ENCODE measurements at regions not wholly inside any gene's neighbourhood (a gene's known extent, or its start where the extent isn't known, plus 50 kb on each side); places are given as distances from the start of the nearest gene placed in this dataset.
"Not testable (repeated sequence)": the region's sequence is repeated elsewhere in the genome, so short reads cannot be mapped to it uniquely, and the experiment has no call there.

- H3K9me3 ChIP-seq (ENCODE audit: control insufficient read depth, low read length, poor library complexity, severe bottlenecking) = no peaks in the 10 kb centered on the region
- no peak for ATAC-seq
- Mint-ChIP-seq H3K4me1 (no peaks in the 10 kb centered on the region), H3K4me3 (no peak overlapping the region), H3K36me3 (ENCODE audit: low read depth) (no peaks in the 10 kb centered on the region), H3K27ac (no peak overlapping the region), H3K27me3 (no peaks in the 10 kb centered on the region)
- DNase-seq = no peak
These were observed 675.1 kb upstream of the MMS22L start for GRCh38 chr6:97958134-97958533.

- H3K36me3 Mint-ChIP-seq (ENCODE audit: low read depth) = no peaks in the 10 kb centered on the region
- no peaks in the 10 kb centered on the region for H3K9me3 ChIP-seq (ENCODE audit: control insufficient read depth, low read length, poor library complexity, severe bottlenecking)
- H3K4me3 Mint-ChIP-seq = no peak overlapping the region
- ATAC-seq = no peak
- no peaks in the 10 kb centered on the region for H3K27me3 Mint-ChIP-seq
- no peak for DNase-seq
- no peaks in the 10 kb centered on the region for H3K4me1 Mint-ChIP-seq
- H3K27ac Mint-ChIP-seq = no peak overlapping the region
These were observed 680.2 kb upstream of the MMS22L start for GRCh38 chr6:97963193-97963592.

GRCh38 chr6:97969065-97969464 lies 686.0 kb upstream of the MMS22L start:
- H3K4me1 Mint-ChIP-seq = no peaks in the 10 kb centered on the region
- H3K9me3 ChIP-seq (ENCODE audit: control insufficient read depth, low read length, poor library complexity, severe bottlenecking) = no peaks in the 10 kb centered on the region
- H3K27ac Mint-ChIP-seq = no peak overlapping the region
- DNase-seq (no peak), ATAC-seq (no peak)
- H3K4me3 Mint-ChIP-seq = no peak overlapping the region
- no peaks in the 10 kb centered on the region for H3K27me3 Mint-ChIP-seq
- H3K36me3 Mint-ChIP-seq (ENCODE audit: low read depth) = no peaks in the 10 kb centered on the region

- Mint-ChIP-seq H3K4me1 (no peaks in the 10 kb centered on the region), H3K27me3 (no peaks in the 10 kb centered on the region), H3K4me3 (no peak overlapping the region), H3K36me3 (ENCODE audit: low read depth) (no peaks in the 10 kb centered on the region), H3K27ac (no peak overlapping the region)
- ATAC-seq (no peak), DNase-seq (no peak)
- H3K9me3 ChIP-seq (ENCODE audit: control insufficient read depth, low read length, poor library complexity, severe bottlenecking) = no peaks in the 10 kb centered on the region
These were observed 694.1 kb upstream of the MMS22L start for GRCh38 chr6:97977084-97977483.

GRCh38 chr6:97978855-97979271 lies 695.8 kb upstream of the MMS22L start:
- no peaks in the 10 kb centered on the region for H3K27me3 Mint-ChIP-seq
- no peak for ATAC-seq
- H3K27ac Mint-ChIP-seq = no peak overlapping the region
- no peaks in the 10 kb centered on the region for H3K9me3 ChIP-seq (ENCODE audit: control insufficient read depth, low read length, poor library complexity, severe bottlenecking)
- H3K4me3 Mint-ChIP-seq = no peak overlapping the region
- no peaks in the 10 kb centered on the region for H3K36me3 Mint-ChIP-seq (ENCODE audit: low read depth)
- DNase-seq = no peak
- no peaks in the 10 kb centered on the region for H3K4me1 Mint-ChIP-seq

GRCh38 chr6:97979285-97979684 lies 696.3 kb upstream of the MMS22L start:
- H3K27ac Mint-ChIP-seq; H3K4me1 Mint-ChIP-seq; DNase-seq; H3K27me3 Mint-ChIP-seq; ATAC-seq; H3K4me3 Mint-ChIP-seq; H3K9me3 ChIP-seq (ENCODE audit: control insufficient read depth, low read length, poor library complexity, severe bottlenecking); H3K36me3 Mint-ChIP-seq (ENCODE audit: low read depth): not testable (repeated sequence)

GRCh38 chr6:97989451-97989850 lies 706.4 kb upstream of the MMS22L start:
- no peak overlapping the region for H3K4me3 Mint-ChIP-seq
- H3K27ac Mint-ChIP-seq = no peak overlapping the region
- no peaks in the 10 kb centered on the region for H3K9me3 ChIP-seq (ENCODE audit: control insufficient read depth, low read length, poor library complexity, severe bottlenecking)
- no peaks in the 10 kb centered on the region for H3K4me1 Mint-ChIP-seq
- H3K36me3 Mint-ChIP-seq (ENCODE audit: low read depth) = no peaks in the 10 kb centered on the region
- no peaks in the 10 kb centered on the region for H3K27me3 Mint-ChIP-seq
- ATAC-seq (no peak), DNase-seq (no peak)

GRCh38 chr6:97995158-97995557 lies 712.1 kb upstream of the MMS22L start:
- no peak overlapping the region for H3K27ac Mint-ChIP-seq
- no peaks in the 10 kb centered on the region for H3K4me1 Mint-ChIP-seq

GRCh38 chr6:98002678-98003077 lies 719.7 kb upstream of the MMS22L start:
- no peak for ATAC-seq
- Mint-ChIP-seq H3K4me3 (no peak overlapping the region), H3K27ac (no peak overlapping the region), H3K36me3 (ENCODE audit: low read depth) (no peaks in the 10 kb centered on the region), H3K4me1 (no peaks in the 10 kb centered on the region), H3K27me3 (no peaks in the 10 kb centered on the region)
- no peak for DNase-seq
- H3K9me3 ChIP-seq (ENCODE audit: control insufficient read depth, low read length, poor library complexity, severe bottlenecking) = no peaks in the 10 kb centered on the region

More at GRCh38 chr6:97995158-97995557, 712.1 kb upstream of the MMS22L start:
- H3K27me3 Mint-ChIP-seq = no peaks in the 10 kb centered on the region
- ATAC-seq = no peak
- no peaks in the 10 kb centered on the region for H3K36me3 Mint-ChIP-seq (ENCODE audit: low read depth)
- no peak overlapping the region for H3K4me3 Mint-ChIP-seq
- no peaks in the 10 kb centered on the region for H3K9me3 ChIP-seq (ENCODE audit: control insufficient read depth, low read length, poor library complexity, severe bottlenecking)
- DNase-seq = no peak

GRCh38 chr6:98014442-98015201 lies 731.6 kb upstream of the MMS22L start:
- Mint-ChIP-seq H3K36me3 (ENCODE audit: low read depth) (no peaks in the 10 kb centered on the region), H3K27ac (no peak overlapping the region)

GRCh38 chr6:98016565-98016964 lies 733.5 kb upstream of the MMS22L start:
- ATAC-seq = no peak
- no peak overlapping the region for H3K4me3 Mint-ChIP-seq

More at GRCh38 chr6:98014442-98015201, 731.6 kb upstream of the MMS22L start:
- no peak overlapping the region for H3K4me3 Mint-ChIP-seq
- no peaks in the 10 kb centered on the region for H3K27me3 Mint-ChIP-seq
- DNase-seq (no peak), ATAC-seq (no peak)
- peaks cover 2% of the 10 kb centered on the region for H3K9me3 ChIP-seq (ENCODE audit: control insufficient read depth, low read length, poor library complexity, severe bottlenecking)
- H3K4me1 Mint-ChIP-seq = no peaks in the 10 kb centered on the region

GRCh38 chr6:98020222-98020621 lies 737.2 kb upstream of the MMS22L start:
- Mint-ChIP-seq H3K27ac (no peak overlapping the region), H3K4me3 (no peak overlapping the region), H3K36me3 (ENCODE audit: low read depth) (no peaks in the 10 kb centered on the region), H3K4me1 (no peaks in the 10 kb centered on the region), H3K27me3 (no peaks in the 10 kb centered on the region)
- DNase-seq = no peak
- ATAC-seq = no peak
- H3K9me3 ChIP-seq (ENCODE audit: control insufficient read depth, low read length, poor library complexity, severe bottlenecking) = no peaks in the 10 kb centered on the region

More at GRCh38 chr6:98016565-98016964, 733.5 kb upstream of the MMS22L start:
- Mint-ChIP-seq H3K36me3 (ENCODE audit: low read depth) (no peaks in the 10 kb centered on the region), H3K27ac (no peak overlapping the region), H3K27me3 (no peaks in the 10 kb centered on the region), H3K4me1 (no peaks in the 10 kb centered on the region)
- peaks cover under 1% of the 10 kb centered on the region for H3K9me3 ChIP-seq (ENCODE audit: control insufficient read depth, low read length, poor library complexity, severe bottlenecking)
- DNase-seq = no peak

GRCh38 chr6:98024359-98024758 lies 741.3 kb upstream of the MMS22L start:
- H3K27me3 Mint-ChIP-seq = no peaks in the 10 kb centered on the region
- no peaks in the 10 kb centered on the region for H3K9me3 ChIP-seq (ENCODE audit: control insufficient read depth, low read length, poor library complexity, severe bottlenecking)
- no peak for DNase-seq
- ATAC-seq = no peak
- no peaks in the 10 kb centered on the region for H3K36me3 Mint-ChIP-seq (ENCODE audit: low read depth)
- H3K4me3 Mint-ChIP-seq = no peak overlapping the region
- H3K27ac Mint-ChIP-seq = no peak overlapping the region
- no peaks in the 10 kb centered on the region for H3K4me1 Mint-ChIP-seq

GRCh38 chr6:98027898-98028297 lies 744.9 kb upstream of the MMS22L start:
- H3K4me3 Mint-ChIP-seq = no peak overlapping the region
- DNase-seq = no peak
- H3K36me3 Mint-ChIP-seq (ENCODE audit: low read depth) = no peaks in the 10 kb centered on the region
- no peak for ATAC-seq
- H3K27ac Mint-ChIP-seq = no peak overlapping the region
- no peaks in the 10 kb centered on the region for H3K9me3 ChIP-seq (ENCODE audit: control insufficient read depth, low read length, poor library complexity, severe bottlenecking)
- H3K27me3 Mint-ChIP-seq = no peaks in the 10 kb centered on the region
- H3K4me1 Mint-ChIP-seq = no peaks in the 10 kb centered on the region

Measured in T-helper 17 cell (primary cell).